GM18951 (cell line): ENCODE measurements at regions not wholly inside any gene's neighbourhood (a gene's known extent, or its start where the extent isn't known, plus 50 kb on each side); places are given as distances from the start of the nearest gene placed in this dataset.

Experiments
- POLR2A ChIP-seq: IDR thresholded peaks from 4 replicates; pipeline ENCODE4 v1.6.1; 2011; ENCODE audit warnings: mild to moderate bottlenecking; ENCODE audit not compliant: insufficient read length, insufficient read depth; ENCODE audit errors: extremely low read depth
- in situ Hi-C: fragments of 300-500 bp; cut with MboI; formaldehyde crosslinking; loops from one replicate; pipeline ENCODE4 v1.12.0; 2022; ENCODE audit warnings: low sequenced_read_pairs, mixed read lengths, inconsistent platforms; ENCODE audit not compliant: unreplicated experiment

- in situ Hi-C loops, result no loop called here
- TF ChIP-seq POLR2A, result no peak
These were observed 617.4 kb upstream of the NRXN1 start for GRCh38 chr2:51649366-51649765.

GRCh38 chr2:51638811-51639210, 606.9 kb upstream of the NRXN1 start:
- in situ Hi-C loops, result no loop called here
- TF ChIP-seq POLR2A, result no peak

- in situ Hi-C loops, result no loop called here
- TF ChIP-seq POLR2A, result no peak
These were observed 601.1 kb upstream of the NRXN1 start for GRCh38 chr2:51633073-51633472.

GRCh38 chr2:51629406-51629805, 597.5 kb upstream of the NRXN1 start:
- no peak for TF ChIP-seq POLR2A
- in situ Hi-C loops, result no loop called here

- no peak for TF ChIP-seq POLR2A
- in situ Hi-C loops, result no loop called here
These were observed 597.0 kb upstream of the NRXN1 start for GRCh38 chr2:51628917-51629316.

- in situ Hi-C loops, result no loop called here
These were observed 593.1 kb upstream of the NRXN1 start for GRCh38 chr2:51624995-51625394.

GRCh38 chr2:51620796-51621195, 588.9 kb upstream of the NRXN1 start:
- in situ Hi-C loops, result no loop called here
- TF ChIP-seq POLR2A, result no peak

More at GRCh38 chr2:51624995-51625394, 593.1 kb upstream of the NRXN1 start:
- no peak for TF ChIP-seq POLR2A

- no peak for TF ChIP-seq POLR2A
- in situ Hi-C loops, result no loop called here
These were observed 588.0 kb upstream of the NRXN1 start for GRCh38 chr2:51619961-51620360.

- no peak for TF ChIP-seq POLR2A
- in situ Hi-C loops, result no loop called here
These were observed 580.5 kb upstream of the NRXN1 start for GRCh38 chr2:51612387-51612786.

GRCh38 chr2:51601706-51602105, 569.8 kb upstream of the NRXN1 start:
- in situ Hi-C loops, result no loop called here
- no peak for TF ChIP-seq POLR2A

GRCh38 chr2:51597086-51597485, 565.2 kb upstream of the NRXN1 start:
- in situ Hi-C loops, result no loop called here
- TF ChIP-seq POLR2A, result no peak

- no peak for TF ChIP-seq POLR2A
- in situ Hi-C loops, result no loop called here
These were observed 563.9 kb upstream of the NRXN1 start for GRCh38 chr2:51595836-51596235.

- in situ Hi-C loops, result no loop called here
- no peak for TF ChIP-seq POLR2A
These were observed 549.8 kb upstream of the NRXN1 start for GRCh38 chr2:51581636-51582267.

- in situ Hi-C loops, result no loop called here
- no peak for TF ChIP-seq POLR2A
These were observed 547.5 kb upstream of the NRXN1 start for GRCh38 chr2:51579412-51579811.

GRCh38 chr2:51575181-51575580, 543.2 kb upstream of the NRXN1 start:
- in situ Hi-C loops, result no loop called here
- TF ChIP-seq POLR2A, result no peak
